Suprapubic skin (tissue), 4 donors: ENCODE measurements at regions not wholly inside any gene's neighbourhood (a gene's known extent, or its start where the extent isn't known, plus 50 kb on each side); places are given as distances from the start of the nearest gene placed in this dataset.

Experiments
- DNase-seq, 2 donors: peaks; one replicate each; pipeline ENCODE4 v3.0.0-alpha.2; 2019; ENCODE audit warnings: low spot score in 2 of 2
- H3K27ac ChIP-seq: fragments of 200-600 bp; sonication (generic); one replicate; pipeline ENCODE4 v1.5.1; 2019
- H3K27me3 ChIP-seq: fragments of 200-600 bp; sonication (generic); one replicate; pipeline ENCODE4 v1.5.1; 2019
- H3K36me3 ChIP-seq: fragments of 200-600 bp; sonication (generic); one replicate; pipeline ENCODE4 v1.5.1; 2019
- H3K4me1 ChIP-seq: fragments of 200-600 bp; sonication (generic); one replicate; pipeline ENCODE4 v1.5.1; 2019
- H3K4me3 ChIP-seq: fragments of 200-600 bp; sonication (generic); one replicate; pipeline ENCODE4 v1.5.1; 2019; ENCODE audit warnings: mild to moderate bottlenecking
- H3K9me3 ChIP-seq: fragments of 200-600 bp; sonication (generic); one replicate; pipeline ENCODE4 v1.5.1; 2019
- CTCF ChIP-seq, 2 donors: fragments of 200-600 bp in 1 of 2; fragments of 450-650 bp in 1 of 2; sonication (generic) in 1 of 2; IDR thresholded peaks; one replicate each; pipeline ENCODE4 v1.5.1; 2016 to 2019; ENCODE audit warnings: antibody characterized with exemption in 2 of 2, mild to moderate bottlenecking in 1 of 2, moderate library complexity in 1 of 2
- EP300 ChIP-seq: sonication (generic); formaldehyde crosslinking; IDR thresholded peaks from one replicate; pipeline ENCODE4 v1.6.1; 2017; ENCODE audit warnings: antibody characterized with exemption
- POLR2A ChIP-seq, 2 donors: fragments of 450-650 bp; IDR thresholded peaks; one replicate each; pipeline ENCODE4 v1.6.1; 2017; ENCODE audit warnings: antibody characterized with exemption in 2 of 2, mild to moderate bottlenecking in 2 of 2, moderate library complexity in 2 of 2
- POLR2AphosphoS5 ChIP-seq, 3 donors: sonication (generic); formaldehyde crosslinking; IDR thresholded peaks; one replicate each; pipeline ENCODE4 v1.6.1; 2017; ENCODE audit warnings: antibody characterized with exemption in 3 of 3
- WGBS: methylation state at CpG from one replicate; pipeline ENCODE4 v1.1.5; 2018; 5-methylcytosine and 5-hydroxymethylcytosine counted together

GRCh38 chr2:4455486-4456155 is 752.2 kb downstream of the DCDC2C start:
- no peaks in the 10 kb centered on the region for H3K9me3 ChIP-seq
- H3K4me1 ChIP-seq: no peaks in the 10 kb centered on the region
- no peak for TF ChIP-seq CTCF (IDR thresholded peaks at IDR 0.05)
- TF ChIP-seq POLR2A (IDR thresholded peaks at IDR 0.05): no peak
- no peak for TF ChIP-seq EP300
- TF ChIP-seq POLR2AphosphoS5 (IDR thresholded peaks at IDR 0.05): no peak
- no peak overlapping the region for H3K4me3 ChIP-seq
- H3K27ac ChIP-seq: no peak overlapping the region
- H3K36me3 ChIP-seq: no peaks in the 10 kb centered on the region
- 87% methylated on average over 3 of the region's 3 CpGs for WGBS
- DNase-seq: no peak
- H3K27me3 ChIP-seq: no peaks in the 10 kb centered on the region

GRCh38 chr2:4464634-4465266 is 761.4 kb downstream of the DCDC2C start:
- TF ChIP-seq EP300 (no peak), POLR2AphosphoS5 (IDR thresholded peaks at IDR 0.05) (no peak), CTCF (IDR thresholded peaks at IDR 0.05) (no peak), POLR2A (IDR thresholded peaks at IDR 0.05) (no peak)
- no peaks in the 10 kb centered on the region for H3K36me3 ChIP-seq
- no peaks in the 10 kb centered on the region for H3K27me3 ChIP-seq
- no peak overlapping the region for H3K27ac ChIP-seq
- H3K4me3 ChIP-seq: no peak overlapping the region
- H3K4me1 ChIP-seq: no peaks in the 10 kb centered on the region
- WGBS: 83% methylated on average over 12 of the region's 12 CpGs
- H3K9me3 ChIP-seq: no peaks in the 10 kb centered on the region
- no peak for DNase-seq

- Histone ChIP-seq H3K4me3 (no peak overlapping the region), H3K4me1 (no peaks in the 10 kb centered on the region), H3K27ac (no peak overlapping the region), H3K27me3 (no peaks in the 10 kb centered on the region), H3K9me3 (no peaks in the 10 kb centered on the region), H3K36me3 (no peaks in the 10 kb centered on the region)
- no peak for DNase-seq
- WGBS: 69% methylated on average over 3 of the region's 3 CpGs
- TF ChIP-seq EP300 (no peak), POLR2A (IDR thresholded peaks at IDR 0.05) (no peak), POLR2AphosphoS5 (IDR thresholded peaks at IDR 0.05) (no peak), CTCF (IDR thresholded peaks at IDR 0.05) (no peak)
Observed at GRCh38 chr2:4465671-4466070, 762.3 kb downstream of the DCDC2C start.

- TF ChIP-seq POLR2A (IDR thresholded peaks at IDR 0.05): no peak
- TF ChIP-seq POLR2AphosphoS5 (IDR thresholded peaks at IDR 0.05): no peak
- no peak for TF ChIP-seq EP300
- no peak for TF ChIP-seq CTCF (IDR thresholded peaks at IDR 0.05)
- Histone ChIP-seq H3K27ac (no peak overlapping the region), H3K36me3 (no peaks in the 10 kb centered on the region), H3K4me1 (no peaks in the 10 kb centered on the region), H3K9me3 (no peaks in the 10 kb centered on the region), H3K4me3 (no peak overlapping the region), H3K27me3 (no peaks in the 10 kb centered on the region)
- no peak for DNase-seq
Observed at GRCh38 chr2:4475618-4476017, 772.2 kb downstream of the DCDC2C start.

GRCh38 chr2:4483050-4483449 is 779.7 kb downstream of the DCDC2C start:
- no peak for TF ChIP-seq POLR2AphosphoS5 (IDR thresholded peaks at IDR 0.05)
- TF ChIP-seq EP300: no peak
- no peak for TF ChIP-seq POLR2A (IDR thresholded peaks at IDR 0.05)
- TF ChIP-seq CTCF (IDR thresholded peaks at IDR 0.05): no peak
- Histone ChIP-seq H3K36me3 (no peaks in the 10 kb centered on the region), H3K9me3 (peaks cover 3% of the 10 kb centered on the region), H3K4me1 (no peaks in the 10 kb centered on the region), H3K27me3 (no peaks in the 10 kb centered on the region), H3K27ac (no peak overlapping the region), H3K4me3 (no peak overlapping the region)
- 65% methylated on average over 3 of the region's 3 CpGs for WGBS
- DNase-seq: no peak
